Glutamatergic neuron (in vitro differentiated cells): ENCODE measurements at regions not wholly inside any gene's neighbourhood (a gene's known extent, or its start where the extent isn't known, plus 50 kb on each side); places are given as distances from the start of the nearest gene placed in this dataset.

Experiments
- DNase-seq: peaks from one replicate; pipeline ENCODE4 v3.0.0; 2022
- H3K27ac Mint-ChIP-seq: one replicate; pipeline ENCODE4 v1.8.0; 2020; ENCODE audit warnings: mild to moderate bottlenecking, mixed read lengths, inconsistent platforms; ENCODE audit not compliant: unreplicated experiment
- H3K27me3 Mint-ChIP-seq: one replicate; pipeline ENCODE4 v1.8.0; 2020; ENCODE audit warnings: mild to moderate bottlenecking, moderate library complexity, mixed read lengths, inconsistent platforms; ENCODE audit not compliant: unreplicated experiment
- H3K36me3 Mint-ChIP-seq: one replicate; pipeline ENCODE4 v1.8.0; 2020; ENCODE audit warnings: mild to moderate bottlenecking, mixed read lengths, inconsistent platforms; ENCODE audit not compliant: unreplicated experiment
- H3K4me1 Mint-ChIP-seq: one replicate; pipeline ENCODE4 v1.8.0; 2020; ENCODE audit warnings: mild to moderate bottlenecking, low read depth, mixed read lengths, inconsistent platforms; ENCODE audit not compliant: unreplicated experiment
- H3K4me3 Mint-ChIP-seq: one replicate; pipeline ENCODE4 v1.8.0; 2020; ENCODE audit warnings: mild to moderate bottlenecking, mixed read lengths, inconsistent platforms; ENCODE audit not compliant: unreplicated experiment
- H3K9me3 Mint-ChIP-seq: one replicate; pipeline ENCODE4 v1.8.0; 2020; ENCODE audit warnings: mild to moderate bottlenecking, moderate library complexity, mixed read lengths, inconsistent platforms; ENCODE audit not compliant: unreplicated experiment
- CTCF ChIP-seq: fragments of 200-600 bp; sonication (generic); IDR thresholded peaks from one replicate; pipeline ENCODE4 v1.5.0; 2021; ENCODE audit not compliant: partially characterized antibody, unreplicated experiment

DNA sequence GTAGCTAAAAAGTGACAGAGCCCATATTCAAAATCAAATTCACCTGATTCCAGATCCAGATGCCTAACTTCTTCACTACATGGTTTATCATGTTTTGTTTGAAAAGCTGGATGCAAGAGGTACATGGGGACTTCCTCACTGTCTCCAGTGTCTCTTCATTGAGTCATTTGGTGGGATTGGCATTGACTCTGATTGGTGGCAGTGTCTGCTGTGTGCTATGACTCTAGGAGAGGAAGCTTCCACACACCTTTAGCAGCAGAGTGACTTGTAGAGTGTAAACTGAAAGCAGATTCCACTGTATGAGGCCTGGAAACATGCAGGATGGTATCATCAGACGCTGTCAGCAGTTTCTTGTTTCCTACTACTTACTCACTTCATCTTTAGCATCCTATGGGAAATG, 250.9 kb upstream of the SEMA6A start:
- no peaks in the 10 kb centered on the region for H3K36me3 Mint-ChIP-seq
- H3K27ac Mint-ChIP-seq, result no peak overlapping the region
- no peak for TF ChIP-seq CTCF
- H3K9me3 Mint-ChIP-seq, result no peaks in the 10 kb centered on the region
- peaks cover 13% of the 10 kb centered on the region for H3K4me1 Mint-ChIP-seq
- H3K4me3 Mint-ChIP-seq, result no peak overlapping the region
- H3K27me3 Mint-ChIP-seq, result peaks cover 3% of the 10 kb centered on the region
- DNase-seq, result no peak

DNA sequence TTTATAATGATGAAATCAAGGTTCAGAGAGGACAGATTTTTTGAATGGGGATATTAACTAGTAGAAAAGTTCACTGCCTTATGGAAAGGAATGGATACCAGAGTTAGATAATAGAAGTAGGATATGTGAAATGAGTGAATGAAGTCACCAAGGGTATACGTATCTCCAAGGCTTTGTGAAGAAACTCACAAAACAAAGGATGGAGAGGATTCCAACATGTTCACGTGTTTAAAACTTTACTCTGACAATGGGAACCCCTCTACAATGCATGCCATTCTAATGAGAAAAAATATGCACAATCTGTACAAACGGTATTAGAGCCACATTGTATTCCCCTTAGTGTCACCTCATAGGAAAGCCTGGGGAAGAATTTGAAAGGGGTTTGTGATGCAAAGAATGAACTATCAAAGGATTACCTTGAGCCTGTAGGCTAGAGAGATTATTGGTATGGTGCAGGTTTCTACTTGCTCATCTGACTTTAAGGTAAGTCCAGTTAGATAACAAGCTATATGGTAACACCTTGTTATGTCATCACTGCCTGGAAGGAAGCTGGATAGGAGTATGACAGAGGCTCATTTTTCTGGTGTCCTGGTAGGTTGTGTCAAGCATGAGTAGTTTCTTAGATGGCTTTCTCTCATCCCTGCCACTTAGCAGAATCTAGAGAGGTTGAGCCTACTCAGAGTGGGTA, 250.3 kb upstream of the SEMA6A start:
- H3K4me3 Mint-ChIP-seq, result no peak overlapping the region
- H3K4me1 Mint-ChIP-seq, result peaks cover 10% of the 10 kb centered on the region
- peaks cover 3% of the 10 kb centered on the region for H3K27me3 Mint-ChIP-seq
- H3K36me3 Mint-ChIP-seq, result no peaks in the 10 kb centered on the region
- TF ChIP-seq CTCF, result no peak
- no peak for DNase-seq
- no peak overlapping the region for H3K27ac Mint-ChIP-seq
- H3K9me3 Mint-ChIP-seq, result no peaks in the 10 kb centered on the region

GRCh38 chr5:116814626-116815385, 240.2 kb upstream of the SEMA6A start:
- peak overlapping the region; percentile 83 for H3K27ac Mint-ChIP-seq
- no peak overlapping the region for H3K4me3 Mint-ChIP-seq
- no peaks in the 10 kb centered on the region for H3K27me3 Mint-ChIP-seq
- peaks cover 19% of the 10 kb centered on the region for H3K4me1 Mint-ChIP-seq
- TF ChIP-seq CTCF, result no peak
- H3K36me3 Mint-ChIP-seq, result no peaks in the 10 kb centered on the region
- no peak for DNase-seq
- peaks cover 2% of the 10 kb centered on the region for H3K9me3 Mint-ChIP-seq

- H3K27ac Mint-ChIP-seq, result no peak overlapping the region
Observed at GRCh38 chr5:116813906-116814305, 239.3 kb upstream of the SEMA6A start.

More at GRCh38 chr5:116813906-116814305, 239.3 kb upstream of the SEMA6A start:
- no peaks in the 10 kb centered on the region for H3K36me3 Mint-ChIP-seq
- no peaks in the 10 kb centered on the region for H3K27me3 Mint-ChIP-seq
- TF ChIP-seq CTCF, result no peak
- peaks cover 2% of the 10 kb centered on the region for H3K9me3 Mint-ChIP-seq
- no peak overlapping the region for H3K4me3 Mint-ChIP-seq
- peaks cover 19% of the 10 kb centered on the region for H3K4me1 Mint-ChIP-seq
- DNase-seq, result no peak
